Stimulated activated CD8-positive, alpha-beta memory T cell treated with anti-CD3 and anti-CD28 coated beads, Interleukin-12 subunit alpha, Interleukin-12 subunit beta, amount 100 ng/mL, for 4 hours (primary cell): ENCODE measurements at regions not wholly inside any gene's neighbourhood (a gene's known extent, or its start where the extent isn't known, plus 50 kb on each side); places are given as distances from the start of the nearest gene placed in this dataset.

Experiments used
- DNase-seq: peaks from one replicate; pipeline ENCODE4 v3.0.0-alpha.2; 2020; ENCODE audit warnings: low read depth

DNA sequence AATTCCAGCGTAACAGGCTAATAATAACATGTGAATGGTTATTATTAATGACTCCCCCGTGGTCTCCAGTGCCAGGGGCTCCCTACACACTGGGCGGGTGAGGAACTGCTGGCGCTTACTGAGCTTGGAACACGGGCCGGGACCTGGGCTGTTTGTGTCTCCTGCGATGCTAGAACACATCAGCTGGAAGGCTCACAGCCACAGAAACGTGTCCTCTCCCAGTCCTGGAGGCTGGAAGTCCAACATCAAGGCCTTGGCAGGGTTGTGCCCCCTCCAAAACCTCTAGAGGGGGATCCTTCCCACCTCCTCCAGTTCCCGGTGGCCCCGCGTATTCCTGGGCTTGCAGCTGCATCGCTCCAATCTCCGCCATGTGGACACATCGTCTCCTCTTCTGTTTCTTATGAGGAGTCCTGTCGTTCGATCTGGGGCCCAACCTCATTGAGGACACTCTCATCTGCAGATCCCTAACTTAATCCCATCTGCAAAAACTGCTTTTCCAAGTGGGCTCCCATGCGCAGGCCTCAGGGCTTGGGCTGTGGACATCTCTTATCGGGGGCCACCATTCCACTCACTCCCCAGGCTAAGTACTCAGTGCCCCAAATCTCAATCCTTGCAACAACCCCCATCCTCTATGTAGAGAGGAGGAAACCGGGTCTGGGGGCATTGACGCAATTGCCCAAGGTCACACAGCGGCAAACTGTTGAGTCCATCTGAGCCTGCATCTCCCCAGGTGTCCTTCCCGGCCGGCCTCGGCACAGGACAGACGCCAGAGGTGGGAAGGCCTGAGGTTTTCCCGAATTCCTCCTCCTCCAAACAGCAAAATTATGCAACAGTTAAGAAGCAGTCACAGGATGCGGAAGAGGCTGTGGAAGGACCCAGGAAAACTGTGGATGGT lies 193.9 kb downstream of the IRF8 start:
- DNase-seq, result no peak

DNA sequence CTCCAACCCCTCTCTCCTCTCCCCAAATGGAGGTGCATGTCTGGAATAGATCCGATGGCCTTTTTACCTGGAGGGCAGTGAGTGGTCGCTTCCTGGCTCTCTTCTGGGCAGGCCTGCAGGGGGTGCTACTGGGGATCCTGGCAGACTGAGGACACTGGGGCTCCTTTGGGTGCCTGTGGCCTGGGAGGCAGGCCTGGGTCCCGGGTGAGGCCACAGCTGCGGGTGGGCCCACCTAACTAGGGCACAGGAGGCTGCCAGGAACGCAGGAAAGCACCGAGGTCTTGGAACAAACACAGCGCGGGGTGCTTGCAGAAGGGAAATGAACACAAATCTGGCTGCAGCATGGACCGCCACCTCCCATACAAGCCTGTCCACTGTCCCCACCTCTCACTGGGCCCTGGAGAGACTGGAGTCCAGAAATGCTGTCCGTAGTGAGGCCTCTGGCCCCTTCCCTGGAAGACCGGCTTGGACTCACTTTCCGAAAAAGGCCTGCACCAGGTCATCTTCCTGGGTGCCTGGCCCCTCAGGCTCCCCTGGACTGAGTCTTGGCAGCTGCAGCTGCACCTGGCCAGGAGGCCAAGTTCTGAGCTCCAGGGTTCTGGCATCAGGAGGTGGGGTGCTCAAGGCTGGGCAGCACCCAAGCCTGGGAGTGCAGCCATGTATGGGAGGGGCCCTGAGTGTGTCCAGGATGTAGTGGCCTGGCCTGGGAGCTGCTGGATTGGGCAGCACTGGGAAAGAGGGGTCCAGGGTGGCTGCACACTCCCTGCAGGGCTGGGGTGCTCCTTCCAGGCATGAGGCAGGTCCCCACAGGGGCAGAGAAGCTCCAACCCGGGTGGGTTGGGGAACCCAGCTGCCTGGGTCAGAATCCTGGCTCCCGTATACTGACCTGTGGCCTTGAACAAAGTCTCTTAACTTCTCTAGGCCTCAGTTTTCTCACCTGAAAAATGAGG lies 195.1 kb downstream of the IRF8 start:
- DNase-seq, result no peak

GRCh38 chr16:86095131-86095752 lies 196.3 kb downstream of the IRF8 start:
- no peak for DNase-seq

- DNase-seq, result no peak
Measured at GRCh38 chr16:86095906-86096485, 197.0 kb downstream of the IRF8 start.

GRCh38 chr16:86096850-86097249 lies 197.9 kb downstream of the IRF8 start:
- DNase-seq, result no peak

DNA sequence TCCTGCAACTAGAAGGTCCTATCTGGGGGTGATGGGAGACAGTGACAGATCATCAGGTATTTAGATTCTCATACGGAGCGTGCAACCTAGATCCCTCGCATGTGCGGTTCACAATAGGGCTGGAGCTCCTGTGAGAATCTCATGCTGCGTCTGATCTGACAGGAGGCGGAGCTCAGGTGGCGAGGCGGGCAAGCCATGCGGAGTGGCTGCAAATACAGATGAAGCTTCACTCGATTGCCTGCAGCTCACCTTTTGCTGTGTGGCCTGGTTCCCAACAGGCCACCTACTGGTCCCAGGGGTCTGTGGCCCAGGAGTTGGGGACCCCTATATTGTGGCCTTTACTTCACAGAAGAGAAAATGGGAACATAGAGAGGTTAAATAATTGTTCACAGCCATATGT lies 200.4 kb downstream of the IRF8 start:
- no peak for DNase-seq

DNA sequence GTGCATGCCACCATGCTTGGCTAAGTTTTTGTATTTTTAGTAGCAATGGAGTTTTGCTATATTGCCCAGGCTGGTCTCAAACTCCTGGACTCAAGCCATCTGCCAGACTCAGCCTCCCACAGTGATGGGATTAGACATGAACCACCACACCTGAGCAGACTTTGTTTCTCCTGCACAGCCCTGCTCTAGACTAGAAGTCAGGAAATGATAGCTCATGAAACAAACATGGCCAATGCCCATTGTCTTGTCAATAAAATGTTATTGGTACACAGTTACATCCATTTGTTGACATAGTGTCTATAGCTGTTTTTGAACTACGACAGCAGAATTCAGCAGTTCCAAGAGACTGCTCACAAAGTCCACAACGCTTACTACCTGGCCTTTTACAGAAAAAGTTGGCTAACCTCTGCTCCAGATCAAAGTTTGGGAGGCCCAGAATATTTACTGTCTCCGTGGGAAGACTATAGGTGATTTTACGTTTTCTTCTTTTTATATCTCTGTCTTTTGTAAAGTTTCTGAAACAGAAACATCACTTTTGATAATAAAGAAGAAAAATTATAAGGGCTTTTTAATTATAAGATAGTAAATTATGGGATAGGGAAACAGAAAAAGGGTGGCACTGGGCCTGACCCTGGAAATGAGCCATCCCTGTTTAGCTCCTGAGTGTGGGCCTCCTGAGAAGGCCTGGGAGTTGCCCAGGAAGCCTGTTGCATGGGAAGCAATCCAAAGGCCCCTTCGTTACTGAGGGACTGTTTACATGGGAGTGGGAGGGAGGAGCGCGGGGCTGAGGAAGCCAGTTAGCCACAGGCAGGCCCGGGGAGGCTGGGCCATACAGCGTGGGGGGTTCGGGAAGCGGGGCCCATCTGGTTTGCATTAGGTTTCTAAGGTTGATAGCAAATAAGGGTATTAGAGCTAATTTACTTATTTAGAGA lies 201.5 kb downstream of the IRF8 start:
- no peak for DNase-seq

DNA sequence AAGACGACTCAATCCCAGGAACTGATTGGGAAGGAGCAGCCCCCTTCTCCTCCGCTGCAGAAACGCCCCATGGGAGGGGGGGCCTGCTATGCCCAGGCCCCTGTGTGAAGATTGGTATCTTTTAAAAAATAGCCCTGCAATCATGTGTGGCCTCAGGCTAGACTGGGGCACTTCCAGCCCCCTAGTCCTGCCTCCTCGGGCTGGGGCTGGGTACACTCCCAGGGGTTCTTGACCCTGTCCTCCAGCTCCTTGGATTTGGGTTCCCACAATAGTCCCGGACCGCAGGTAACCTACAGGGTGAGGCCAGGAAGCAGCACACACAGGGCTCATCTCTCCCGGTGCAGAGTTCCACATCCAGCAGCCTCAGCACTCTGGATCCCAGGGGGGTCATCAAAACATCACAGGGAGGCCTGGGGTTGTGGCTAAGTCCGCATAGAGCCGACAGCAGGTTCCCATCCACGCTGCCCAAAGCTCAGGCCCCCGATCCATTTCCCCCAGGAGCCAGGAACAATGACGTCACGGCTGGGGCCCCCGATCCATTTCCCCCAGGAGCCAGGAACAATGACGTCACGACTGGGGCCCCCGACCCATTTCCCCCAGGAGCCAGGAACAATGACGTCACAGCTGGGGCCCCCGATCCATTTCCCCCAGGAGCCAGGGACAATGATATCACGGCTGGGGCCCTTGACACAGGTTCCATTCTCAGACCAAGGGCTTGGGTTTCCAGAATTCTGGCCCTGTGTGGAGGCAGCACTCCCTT lies 202.4 kb downstream of the IRF8 start:
- no peak for DNase-seq

- DNase-seq, result no peak
Measured at GRCh38 chr16:86101897-86102157, 202.9 kb downstream of the IRF8 start.

- DNase-seq, result no peak
Measured at GRCh38 chr16:86103320-86103719, 204.4 kb downstream of the IRF8 start.

- no peak for DNase-seq
Measured at GRCh38 chr16:86104537-86105048, 205.6 kb downstream of the IRF8 start.

DNA sequence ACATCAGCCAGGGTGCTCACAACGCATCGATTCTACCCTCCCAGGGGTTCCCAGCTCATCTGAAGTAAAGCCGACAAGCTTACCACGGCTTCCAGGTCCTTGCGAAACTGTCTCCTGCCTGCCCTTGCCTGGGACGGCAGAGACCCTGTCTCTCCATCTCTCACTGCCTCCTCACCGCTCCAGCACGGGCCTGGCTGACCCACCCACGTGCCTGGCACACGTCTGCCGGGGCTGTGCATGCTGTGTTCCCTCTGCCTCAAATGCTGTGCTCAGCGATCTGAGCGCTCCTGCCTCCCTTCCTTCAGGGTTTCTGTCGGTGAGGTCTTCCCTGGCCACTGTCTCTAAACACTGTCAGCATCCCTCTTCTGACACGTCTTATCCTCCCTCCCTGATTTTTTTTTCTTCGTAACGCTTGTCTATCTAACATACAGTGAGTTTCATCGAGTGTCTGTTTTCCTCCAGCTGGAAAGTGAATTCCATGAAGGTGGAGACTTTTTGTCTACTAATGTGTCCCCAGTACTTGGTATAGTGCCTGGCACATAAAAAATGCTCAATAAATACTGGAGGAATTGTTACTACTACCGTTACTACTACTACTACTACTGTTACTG lies 208.4 kb downstream of the IRF8 start:
- no peak for DNase-seq

- no peak for DNase-seq
Measured at GRCh38 chr16:86108062-86108461, 209.1 kb downstream of the IRF8 start.

DNA sequence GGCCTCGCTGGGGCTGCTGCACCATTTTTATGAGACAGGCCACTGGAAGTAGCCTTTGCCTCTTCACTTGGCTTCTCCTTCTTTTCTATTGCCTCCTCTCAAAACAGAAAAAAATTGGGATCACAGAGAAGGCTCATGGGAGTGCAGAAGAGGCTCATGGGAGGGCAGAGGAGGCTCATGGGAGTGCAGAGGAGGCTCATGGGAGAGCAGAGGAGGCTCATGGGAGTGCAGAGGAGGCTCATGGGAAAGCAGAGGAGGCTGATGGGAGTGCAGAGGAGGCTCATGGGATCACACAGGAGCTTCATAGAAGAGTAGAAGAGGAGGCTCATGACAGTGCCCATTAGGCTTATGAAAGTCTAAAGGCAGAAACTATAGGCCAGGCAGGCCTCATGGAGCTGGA lies 211.2 kb downstream of the IRF8 start:
- DNase-seq, result no peak

DNA sequence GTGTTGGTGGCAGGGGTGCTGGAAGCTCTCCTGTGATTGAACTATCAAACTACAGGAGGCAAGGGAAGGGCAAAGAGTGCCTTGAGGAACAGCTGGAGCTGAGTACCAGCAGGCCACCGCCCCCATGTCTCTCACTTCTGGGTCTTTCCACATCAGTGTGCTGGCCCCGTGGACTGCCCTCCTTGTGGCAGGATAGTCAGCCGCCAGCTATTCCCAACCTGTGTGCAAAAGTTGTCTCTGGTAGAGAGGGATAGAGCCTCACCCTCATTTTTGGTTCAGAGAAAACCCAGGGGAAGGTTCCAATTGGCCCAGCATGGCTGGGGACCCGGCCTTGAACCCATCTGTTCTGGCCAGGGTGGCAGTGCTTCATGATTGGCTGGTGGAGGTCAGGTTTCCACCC lies 211.8 kb downstream of the IRF8 start:
- no peak for DNase-seq

- DNase-seq, result no peak
Measured at GRCh38 chr16:86112178-86112577, 213.2 kb downstream of the IRF8 start.

DNA sequence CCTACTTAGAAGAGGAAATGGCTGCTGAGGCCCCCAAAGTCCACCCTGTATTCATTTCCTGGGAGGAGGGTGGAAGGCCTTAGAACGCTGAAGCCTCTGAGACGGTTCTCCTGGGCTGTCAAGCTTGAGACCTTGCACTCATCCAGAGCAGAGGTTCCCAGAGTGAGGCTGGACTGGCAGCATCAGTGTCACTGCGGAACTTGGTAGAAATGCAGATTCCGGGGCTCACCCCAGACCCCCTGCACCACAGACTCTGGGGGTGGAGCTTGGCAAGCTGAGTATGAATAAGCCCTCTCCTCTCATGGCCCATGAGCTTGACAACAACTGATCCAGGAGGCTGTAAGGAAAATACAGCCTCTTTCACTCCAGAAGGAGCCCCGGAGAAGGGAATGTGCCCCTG lies 218.3 kb downstream of the IRF8 start:
- no peak for DNase-seq

- no peak for DNase-seq
Measured at GRCh38 chr16:86117756-86118155, 218.8 kb downstream of the IRF8 start.

DNA sequence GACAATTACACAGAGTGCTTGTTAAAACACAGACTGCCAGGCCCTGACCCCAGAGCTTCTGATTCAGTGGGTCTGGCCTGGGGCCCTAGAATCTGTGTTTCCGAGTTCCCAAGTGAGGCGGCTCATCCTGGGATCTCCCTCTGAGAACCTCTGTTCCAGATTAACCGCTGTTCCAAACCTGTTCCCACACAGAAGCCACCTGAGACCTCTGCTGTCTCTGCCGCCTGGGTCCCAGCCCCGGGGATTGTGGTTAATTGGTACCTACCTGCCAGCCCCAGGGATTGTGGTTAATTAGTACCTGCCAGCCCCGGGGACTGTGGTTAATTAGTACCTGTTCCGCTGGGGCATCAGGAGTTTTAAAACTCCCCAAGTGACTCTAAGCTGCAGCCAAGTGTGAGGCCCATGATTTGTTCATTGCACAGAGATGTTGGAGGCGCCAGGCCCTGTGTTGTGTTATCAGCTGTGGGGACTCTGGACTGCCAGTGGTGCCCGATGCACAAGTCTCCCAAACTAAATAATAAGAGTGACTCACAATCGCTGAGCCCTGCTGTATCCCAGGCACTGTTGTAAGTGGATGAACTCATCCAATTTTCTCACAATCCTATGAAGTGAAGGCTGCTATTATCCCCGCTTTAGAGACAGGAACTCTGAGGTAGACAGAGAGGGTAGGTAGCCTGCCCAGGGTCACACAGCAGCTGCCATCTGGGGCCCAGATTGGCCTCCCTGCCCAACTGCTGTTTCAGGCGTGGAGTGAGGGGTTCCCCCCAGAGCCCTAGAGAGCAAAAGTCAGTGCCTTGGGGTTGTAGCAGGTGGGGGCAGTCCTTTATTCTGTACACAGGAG lies 219.7 kb downstream of the IRF8 start:
- DNase-seq, result no peak
